Uterus (tissue), 3 donors: ENCODE measurements at regions not wholly inside any gene's neighbourhood (a gene's known extent, or its start where the extent isn't known, plus 50 kb on each side); places are given as distances from the start of the nearest gene placed in this dataset.

Experiments
- DNase-seq, 2 donors: peaks; one replicate each; pipeline ENCODE4 v3.0.0-alpha.2; 2019 to 2020
- H3K27ac ChIP-seq, 2 donors: fragments of 200-600 bp; sonication (generic); 1 replicate in 1 of 2; 2 replicates in 1 of 2; pipeline ENCODE4 v1.5.1; 2016 to 2018
- H3K27me3 ChIP-seq, 2 donors: fragments of 200-600 bp; sonication (generic); one replicate each; pipeline ENCODE4 v1.5.1; 2018 to 2019; ENCODE audit warnings: control low read depth in 1 of 2
- H3K36me3 ChIP-seq, 2 donors: fragments of 200-600 bp; sonication (generic); one replicate each; pipeline ENCODE4 v1.5.1; 2019; ENCODE audit warnings: control low read depth in 1 of 2
- H3K4me1 ChIP-seq, 2 donors: fragments of 200-600 bp; sonication (generic); one replicate each; pipeline ENCODE4 v1.5.1; 2018 to 2019; ENCODE audit warnings: control low read depth in 1 of 2
- H3K4me3 ChIP-seq, 2 donors: fragments of 200-600 bp; sonication (generic); 1 replicate in 1 of 2; 2 replicates in 1 of 2; pipeline ENCODE4 v1.5.1; 2018 to 2019; ENCODE audit warnings: mild to moderate bottlenecking in 1 of 2
- H3K9me3 ChIP-seq, 2 donors: fragments of 200-600 bp; sonication (generic); one replicate each; pipeline ENCODE4 v1.5.1; 2019; ENCODE audit warnings: control low read depth in 1 of 2
- POLR2A ChIP-seq, 2 donors: fragments of 450-650 bp; IDR thresholded peaks; one replicate each; pipeline ENCODE4 v1.6.1; 2016; ENCODE audit warnings: antibody characterized with exemption in 2 of 2, mild to moderate bottlenecking in 1 of 2, moderate library complexity in 1 of 2
- intact Hi-C: fragments of 100-400 bp; cut with DNase I; formaldehyde crosslinking; loops from one replicate; pipeline ENCODE4 v1.15.1; 2023; ENCODE audit warnings: low total_unique reads
- TF ChIP-seq, protein P1 (sequence below), 4 experiments: fragments of 200-600 bp in 2 of 4; fragments of 450-650 bp in 2 of 4; sonication (generic) in 2 of 4; IDR thresholded peaks; one replicate each; pipeline ENCODE4 v1.5.1; 2016 to 2019; ENCODE audit warnings: antibody characterized with exemption in 4 of 4, mild to moderate bottlenecking in 2 of 4, moderate library complexity in 1 of 4
- donor health status: DM: yes; HTN: yes; CAD: no.

DNA sequence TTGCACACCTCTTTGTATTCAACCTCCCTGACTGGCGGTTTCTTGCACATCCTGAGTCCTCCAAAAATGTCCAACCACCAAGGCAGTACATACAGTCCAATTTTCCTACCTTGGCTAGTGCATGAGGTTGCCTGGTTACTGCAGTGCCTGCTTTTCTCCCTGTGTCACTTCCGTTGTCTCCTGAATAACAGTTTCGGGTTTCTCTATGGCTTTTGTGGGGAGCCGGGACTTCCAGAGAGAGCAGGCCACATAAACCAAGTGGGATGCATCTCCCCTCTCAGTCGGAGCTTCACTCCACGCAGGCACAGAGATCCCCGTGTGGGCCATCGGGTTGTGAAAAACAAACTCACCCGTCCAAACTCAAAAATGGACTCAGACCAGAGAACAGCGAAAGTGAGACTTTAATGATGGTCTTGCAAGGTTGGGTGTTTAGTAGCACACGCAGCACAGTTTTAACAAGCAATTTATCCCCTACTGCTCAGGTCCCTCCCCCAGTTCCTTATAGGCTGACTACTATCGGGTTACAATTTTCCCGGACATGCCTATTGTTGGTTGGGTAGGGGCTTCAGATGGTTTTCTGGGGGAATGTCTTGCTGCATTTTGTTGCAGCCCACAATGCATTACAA, 173.1 kb downstream of the POU4F1 start:
- Histone ChIP-seq H3K9me3 (no peaks in the 10 kb centered on the region), H3K4me3 (no peak overlapping the region), H3K27ac (no peak overlapping the region), H3K4me1 (no peaks in the 10 kb centered on the region), H3K27me3 (no peaks in the 10 kb centered on the region), H3K36me3 (no peaks in the 10 kb centered on the region)
- TF ChIP-seq, protein P1, sequence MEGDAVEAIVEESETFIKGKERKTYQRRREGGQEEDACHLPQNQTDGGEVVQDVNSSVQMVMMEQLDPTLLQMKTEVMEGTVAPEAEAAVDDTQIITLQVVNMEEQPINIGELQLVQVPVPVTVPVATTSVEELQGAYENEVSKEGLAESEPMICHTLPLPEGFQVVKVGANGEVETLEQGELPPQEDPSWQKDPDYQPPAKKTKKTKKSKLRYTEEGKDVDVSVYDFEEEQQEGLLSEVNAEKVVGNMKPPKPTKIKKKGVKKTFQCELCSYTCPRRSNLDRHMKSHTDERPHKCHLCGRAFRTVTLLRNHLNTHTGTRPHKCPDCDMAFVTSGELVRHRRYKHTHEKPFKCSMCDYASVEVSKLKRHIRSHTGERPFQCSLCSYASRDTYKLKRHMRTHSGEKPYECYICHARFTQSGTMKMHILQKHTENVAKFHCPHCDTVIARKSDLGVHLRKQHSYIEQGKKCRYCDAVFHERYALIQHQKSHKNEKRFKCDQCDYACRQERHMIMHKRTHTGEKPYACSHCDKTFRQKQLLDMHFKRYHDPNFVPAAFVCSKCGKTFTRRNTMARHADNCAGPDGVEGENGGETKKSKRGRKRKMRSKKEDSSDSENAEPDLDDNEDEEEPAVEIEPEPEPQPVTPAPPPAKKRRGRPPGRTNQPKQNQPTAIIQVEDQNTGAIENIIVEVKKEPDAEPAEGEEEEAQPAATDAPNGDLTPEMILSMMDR (IDR thresholded peaks at IDR 0.05): no peak
- no peak for TF ChIP-seq POLR2A (IDR thresholded peaks at IDR 0.05)
- intact Hi-C loops: no loop called here
- DNase-seq: no peak

DNA sequence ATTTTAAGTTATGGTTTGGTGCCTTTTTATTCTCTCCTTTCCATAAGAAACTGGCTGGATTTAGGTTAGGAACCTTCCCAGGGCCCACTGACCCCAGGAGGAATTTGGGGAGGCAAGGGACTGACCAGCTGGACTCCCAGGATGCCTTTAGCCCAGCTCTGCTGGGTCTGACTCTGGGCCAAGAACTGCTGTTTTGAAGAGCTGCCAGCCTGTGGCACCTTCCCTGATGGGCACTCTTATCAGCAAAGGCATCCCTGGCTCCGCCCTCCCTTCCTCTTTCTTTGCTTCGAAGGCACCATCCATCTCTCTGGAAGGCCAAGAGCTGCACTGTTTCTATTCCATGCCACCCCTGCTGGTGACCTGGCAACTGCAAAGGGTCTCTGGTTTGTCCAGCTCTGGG, 174.7 kb downstream of the POU4F1 start:
- intact Hi-C loops: no loop called here
- no peak overlapping the region for H3K27ac ChIP-seq
- TF ChIP-seq POLR2A (IDR thresholded peaks at IDR 0.05): no peak
- TF ChIP-seq, protein P1 (IDR thresholded peaks at IDR 0.05): no peak
- no peaks in the 10 kb centered on the region for H3K36me3 ChIP-seq
- DNase-seq: no peak
- H3K27me3 ChIP-seq: no peaks in the 10 kb centered on the region
- no peak overlapping the region for H3K4me3 ChIP-seq
- no peaks in the 10 kb centered on the region for H3K9me3 ChIP-seq
- no peaks in the 10 kb centered on the region for H3K4me1 ChIP-seq

DNA sequence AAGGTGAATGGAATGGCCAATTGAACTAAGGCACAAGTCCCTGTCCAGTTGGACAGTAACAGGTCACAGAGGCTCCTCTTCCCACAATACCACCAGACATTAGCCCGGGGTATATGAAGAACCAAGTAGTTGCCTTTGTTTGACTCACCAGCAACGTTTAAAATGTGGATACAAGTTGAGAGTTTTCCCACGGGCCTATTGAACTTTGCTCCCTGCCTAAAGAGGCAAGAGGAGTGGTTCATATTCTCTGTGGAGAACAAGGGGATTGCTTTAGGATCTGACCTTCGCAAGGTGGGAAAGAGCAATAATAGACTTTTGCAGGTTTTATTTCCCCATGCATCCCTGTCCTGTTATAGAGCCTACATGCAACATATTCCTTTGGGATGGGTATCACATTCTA, 177.2 kb downstream of the POU4F1 start:
- H3K4me3 ChIP-seq: no peak overlapping the region
- no peak overlapping the region for H3K27ac ChIP-seq
- no peaks in the 10 kb centered on the region for H3K27me3 ChIP-seq
- no peak for TF ChIP-seq POLR2A (IDR thresholded peaks at IDR 0.05)
- TF ChIP-seq, protein P1 (IDR thresholded peaks at IDR 0.05): no peak
- DNase-seq: no peak
- no peaks in the 10 kb centered on the region for H3K9me3 ChIP-seq
- no peaks in the 10 kb centered on the region for H3K36me3 ChIP-seq
- H3K4me1 ChIP-seq: no peaks in the 10 kb centered on the region
- intact Hi-C loops: no loop called here

DNA sequence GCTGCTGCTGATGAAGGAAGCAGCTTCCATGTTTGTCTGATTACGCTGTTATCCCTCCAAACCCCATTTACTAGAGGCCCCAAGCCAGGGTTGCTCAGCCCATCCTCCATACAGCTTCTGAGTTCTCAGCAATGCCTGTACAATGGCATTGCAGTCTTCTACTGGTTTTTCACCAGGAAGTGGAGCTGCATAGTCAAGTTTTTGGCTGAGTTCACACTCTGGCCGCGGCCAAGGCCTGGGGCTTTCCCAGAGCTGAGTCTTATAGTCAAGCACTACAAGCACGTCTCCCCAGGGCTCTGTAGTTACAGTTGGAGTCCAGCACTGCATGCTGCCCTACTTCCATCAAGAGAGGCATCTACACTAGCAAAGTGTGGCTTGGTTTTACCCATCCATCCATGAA, 182.5 kb downstream of the POU4F1 start:
- TF ChIP-seq, protein P1 (IDR thresholded peaks at IDR 0.05): no peak
- TF ChIP-seq POLR2A (IDR thresholded peaks at IDR 0.05): no peak
- H3K27ac ChIP-seq: no peak overlapping the region
- no peak overlapping the region for H3K4me3 ChIP-seq
- H3K27me3 ChIP-seq: no peaks in the 10 kb centered on the region
- no peaks in the 10 kb centered on the region for H3K36me3 ChIP-seq
- no peaks in the 10 kb centered on the region for H3K9me3 ChIP-seq
- DNase-seq: no peak
- intact Hi-C loops: no loop called here
- H3K4me1 ChIP-seq: no peaks in the 10 kb centered on the region

DNA sequence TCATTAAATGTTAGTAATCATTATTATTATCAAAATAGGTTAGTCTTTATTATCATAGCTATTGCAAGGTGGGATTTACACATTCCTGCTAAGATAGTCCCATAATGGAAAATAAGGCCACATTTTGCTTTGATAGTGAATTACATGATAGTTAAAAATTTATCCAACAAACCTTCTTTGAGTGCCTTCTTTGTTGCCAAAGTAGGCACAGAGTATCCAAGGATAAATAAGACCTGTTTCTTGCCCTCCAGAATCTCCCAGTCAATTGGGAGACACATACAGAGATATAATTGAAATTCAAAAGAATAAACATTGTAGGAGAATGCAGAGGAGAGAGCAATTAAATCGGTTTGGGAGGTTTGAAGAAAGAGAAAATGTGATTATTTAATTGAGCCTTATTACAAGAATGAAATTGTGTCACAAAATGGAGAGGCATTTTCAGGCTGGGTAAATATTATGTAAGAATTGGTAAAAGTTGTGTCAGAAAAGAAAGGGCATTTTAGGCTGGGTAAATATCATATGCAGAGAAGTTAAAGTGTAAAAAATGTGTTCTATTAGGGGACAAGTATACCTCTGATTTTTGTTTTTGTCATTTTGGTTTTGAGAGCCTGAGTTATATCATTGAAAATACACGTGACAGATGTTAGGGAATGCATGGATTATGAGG, 189.3 kb downstream of the POU4F1 start:
- no peak overlapping the region for H3K27ac ChIP-seq
- H3K4me3 ChIP-seq: no peak overlapping the region
- intact Hi-C loops: no loop called here
- no peak for DNase-seq
- H3K36me3 ChIP-seq: no peaks in the 10 kb centered on the region
- no peaks in the 10 kb centered on the region for H3K9me3 ChIP-seq
- H3K27me3 ChIP-seq: no peaks in the 10 kb centered on the region
- no peaks in the 10 kb centered on the region for H3K4me1 ChIP-seq
- no peak for TF ChIP-seq POLR2A (IDR thresholded peaks at IDR 0.05)
- TF ChIP-seq, protein P1 (IDR thresholded peaks at IDR 0.05): no peak
